RPMI7951 (cell line): ENCODE measurements at regions not wholly inside any gene's neighbourhood (a gene's known extent, or its start where the extent isn't known, plus 50 kb on each side); places are given as distances from the start of the nearest gene placed in this dataset.
"Not testable (repeated sequence)": the region's sequence is repeated elsewhere in the genome, so short reads cannot be mapped to it uniquely, and the experiment has no call there.

Experiments used
- DNase-seq: peaks from one replicate; pipeline ENCODE4 v3.0.0-alpha.2; 2012; ENCODE audit warnings: low read depth

DNA sequence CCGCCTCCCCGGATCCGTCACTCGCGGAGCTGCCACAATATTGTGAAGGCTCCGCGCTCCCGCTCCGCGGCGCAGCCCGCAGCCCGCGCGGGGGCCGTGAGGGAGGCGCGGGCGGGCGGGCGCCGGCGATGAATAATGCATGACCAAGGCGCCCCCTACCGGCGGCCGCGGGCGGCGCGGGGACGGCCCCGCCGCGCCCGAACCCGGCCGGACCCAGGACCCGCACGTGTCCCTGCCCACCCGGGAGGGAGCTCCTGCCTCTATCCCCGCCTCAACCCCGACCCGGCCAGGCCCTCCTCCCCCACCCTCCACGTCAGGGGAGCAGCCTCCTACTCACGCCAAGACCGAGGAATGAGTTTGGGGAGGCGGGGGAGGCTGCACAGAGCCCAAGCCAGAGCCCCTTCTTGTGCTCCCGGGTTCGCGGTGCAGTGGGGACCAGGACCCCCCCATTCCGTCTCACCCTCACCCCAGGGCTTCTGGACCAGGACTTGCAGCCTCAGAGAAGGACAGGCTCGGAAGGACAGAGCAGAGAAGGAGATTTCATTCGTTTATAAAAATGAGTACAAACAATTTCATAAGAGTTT lies 70.8 kb upstream of the CASZ1 start:
- peak; percentile 26 for DNase-seq

DNA sequence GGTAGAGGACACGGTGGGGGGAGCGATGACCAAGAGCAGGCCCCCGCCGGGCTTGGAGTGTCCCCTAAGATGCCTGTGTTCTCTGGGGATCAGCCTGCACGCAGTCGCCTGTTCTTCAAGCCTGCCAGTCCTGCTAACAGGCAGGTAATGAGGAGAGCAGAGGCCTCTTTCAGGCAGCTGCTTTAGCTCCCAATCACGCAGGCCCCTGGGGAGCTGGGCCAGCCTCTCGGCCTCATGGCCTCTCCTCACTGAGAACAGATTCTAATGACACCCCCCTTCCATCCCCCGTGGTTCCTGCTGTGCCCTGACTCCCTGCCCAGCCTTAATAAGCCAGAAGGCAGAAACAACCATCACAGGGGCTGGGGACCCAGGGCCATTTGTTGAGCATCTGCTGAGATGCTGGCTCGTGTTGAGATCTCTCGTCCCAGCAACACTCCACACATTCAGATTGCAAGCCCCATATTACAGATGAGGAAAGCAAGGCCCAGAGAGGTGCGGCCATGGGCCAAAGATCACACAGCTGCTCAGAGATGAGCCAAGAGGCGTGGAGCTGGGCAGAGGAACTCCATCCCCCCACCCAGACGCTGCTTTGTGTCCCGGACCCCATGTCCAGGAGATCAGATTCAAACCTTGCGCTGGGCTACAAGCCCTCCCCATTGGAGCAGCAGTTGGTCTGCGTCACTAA lies 71.6 kb upstream of the CASZ1 start:
- DNase-seq: no peak

DNA sequence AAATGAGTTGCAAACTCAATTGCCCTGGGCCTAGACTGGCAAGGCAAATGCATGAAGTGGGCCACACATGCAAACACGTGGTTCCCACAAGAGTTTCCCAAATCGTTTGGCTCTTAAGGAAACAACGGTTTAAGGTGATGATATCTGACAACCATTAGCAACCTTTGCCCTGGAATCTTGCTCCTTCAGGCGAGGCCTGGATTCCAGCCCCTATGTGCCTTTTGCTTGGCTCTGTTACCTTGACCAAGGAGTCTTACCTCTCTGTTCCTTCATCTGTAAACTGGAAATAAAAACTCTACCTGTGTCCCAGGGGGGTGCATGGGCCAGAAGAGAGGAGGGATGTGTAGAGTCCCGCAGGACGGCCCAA lies 72.1 kb upstream of the CASZ1 start:
- no peak for DNase-seq

GRCh38 chr1:10869933-10870332 lies 73.5 kb upstream of the CASZ1 start:
- DNase-seq: no peak

- no peak for DNase-seq
These were observed 74.1 kb upstream of the CASZ1 start for GRCh38 chr1:10870493-10871096.

- peak; percentile 39 for DNase-seq
These were observed 76.7 kb upstream of the CASZ1 start for GRCh38 chr1:10873189-10873588.

DNA sequence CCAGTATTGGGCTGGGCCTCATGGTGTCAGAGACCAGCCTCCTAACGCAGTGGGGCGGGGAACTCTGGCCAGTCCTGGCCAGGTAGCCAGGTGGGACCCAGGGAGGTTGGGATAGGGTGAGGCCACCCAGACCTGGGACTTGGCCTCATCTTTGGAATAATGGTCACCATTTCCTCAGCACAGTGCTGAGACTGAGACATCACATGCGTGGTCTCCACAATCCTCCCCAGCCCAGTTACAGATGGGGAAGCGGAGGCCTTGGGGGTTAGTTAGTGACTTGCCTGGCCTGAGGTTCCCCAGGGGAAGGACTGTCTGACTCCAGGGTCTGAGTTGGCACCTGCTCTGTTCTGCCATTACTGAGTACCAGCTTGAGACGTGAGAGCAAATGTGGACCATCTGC lies 77.9 kb upstream of the CASZ1 start:
- DNase-seq: no peak

GRCh38 chr1:10877894-10878293 lies 81.4 kb upstream of the CASZ1 start:
- no peak for DNase-seq

- DNase-seq: no peak
These were observed 82.0 kb upstream of the CASZ1 start for GRCh38 chr1:10878469-10878868.

DNA sequence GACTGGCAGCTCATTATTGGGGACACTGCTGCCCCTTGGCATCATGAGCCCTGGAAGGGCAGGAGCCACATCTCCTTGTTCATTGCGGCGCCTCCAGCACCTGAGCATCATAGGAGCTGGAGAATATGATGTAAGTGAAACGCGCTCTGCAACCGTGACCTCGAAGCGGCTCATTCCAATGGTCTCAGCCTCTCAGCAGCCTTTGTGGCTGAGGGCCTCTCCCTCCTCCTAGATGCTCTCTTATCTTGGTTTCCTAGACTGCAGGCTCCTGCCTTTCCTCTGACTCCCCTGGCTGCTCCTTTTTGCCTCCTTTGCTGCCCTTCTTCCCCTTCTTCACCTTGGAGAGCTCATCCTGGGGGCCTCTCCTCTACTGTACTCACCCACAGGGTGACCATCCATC lies 83.6 kb upstream of the CASZ1 start:
- DNase-seq: no peak

DNA sequence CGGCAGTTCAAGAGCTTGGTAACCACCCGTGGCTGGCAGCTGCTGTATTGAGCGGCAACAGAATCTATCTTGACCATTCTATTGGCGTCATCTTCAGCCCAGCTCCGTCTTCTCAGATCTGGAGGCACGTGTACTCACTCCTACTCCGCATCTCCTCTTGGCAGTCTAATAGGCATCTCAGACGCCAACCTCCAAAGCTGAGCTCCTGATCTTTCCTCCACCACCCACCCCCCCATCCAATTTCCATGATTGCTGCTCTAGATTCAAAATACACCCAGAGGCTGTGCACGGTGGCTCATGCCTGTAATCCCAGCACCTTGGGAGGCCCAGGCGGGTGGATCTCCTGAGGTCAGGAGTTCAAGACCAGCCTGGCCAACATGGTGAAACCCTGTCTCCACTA lies 84.6 kb upstream of the CASZ1 start:
- DNase-seq: no peak

GRCh38 chr1:10882069-10882468 lies 85.6 kb upstream of the CASZ1 start:
- DNase-seq: no peak

DNA sequence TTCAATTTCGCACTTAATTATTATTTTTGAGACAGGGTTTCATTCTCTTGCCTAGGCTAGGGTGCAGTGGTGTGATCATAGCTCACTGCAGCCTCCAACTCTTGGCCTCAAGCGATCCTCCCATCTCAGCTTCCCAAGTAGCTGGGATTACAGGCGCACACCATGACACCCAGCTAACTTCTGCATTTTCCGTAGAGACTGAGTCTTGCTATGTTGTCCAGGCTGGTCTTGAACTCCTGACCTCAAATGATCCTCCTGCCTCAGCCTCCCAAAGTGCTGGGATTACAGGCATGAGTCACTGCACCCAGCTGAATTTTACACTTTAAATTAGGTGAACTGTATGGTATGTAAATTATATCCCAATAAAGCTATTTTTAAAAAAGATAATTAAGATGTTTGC lies 90.6 kb upstream of the CASZ1 start:
- DNase-seq: not testable (repeated sequence)

DNA sequence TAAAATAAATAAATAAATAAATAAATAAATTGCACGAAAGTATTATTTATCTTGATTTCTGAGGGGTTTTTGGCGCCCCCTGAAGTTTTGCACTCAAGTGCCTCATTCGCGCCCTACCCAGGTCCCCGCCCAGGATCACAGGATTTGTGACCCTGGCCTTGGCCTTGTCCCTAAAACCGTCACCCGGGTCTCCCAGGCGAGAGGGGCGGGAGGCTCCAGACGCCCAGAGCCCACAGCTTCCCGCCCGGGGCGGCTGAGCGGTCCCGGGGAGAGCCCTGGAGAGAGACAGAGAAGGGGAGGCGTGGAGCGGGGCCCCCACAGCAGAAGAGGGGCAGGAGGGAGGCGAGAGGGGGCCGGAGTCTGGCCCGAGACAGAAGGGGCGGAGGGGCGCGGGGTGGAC lies 91.8 kb upstream of the CASZ1 start:
- no peak for DNase-seq

DNA sequence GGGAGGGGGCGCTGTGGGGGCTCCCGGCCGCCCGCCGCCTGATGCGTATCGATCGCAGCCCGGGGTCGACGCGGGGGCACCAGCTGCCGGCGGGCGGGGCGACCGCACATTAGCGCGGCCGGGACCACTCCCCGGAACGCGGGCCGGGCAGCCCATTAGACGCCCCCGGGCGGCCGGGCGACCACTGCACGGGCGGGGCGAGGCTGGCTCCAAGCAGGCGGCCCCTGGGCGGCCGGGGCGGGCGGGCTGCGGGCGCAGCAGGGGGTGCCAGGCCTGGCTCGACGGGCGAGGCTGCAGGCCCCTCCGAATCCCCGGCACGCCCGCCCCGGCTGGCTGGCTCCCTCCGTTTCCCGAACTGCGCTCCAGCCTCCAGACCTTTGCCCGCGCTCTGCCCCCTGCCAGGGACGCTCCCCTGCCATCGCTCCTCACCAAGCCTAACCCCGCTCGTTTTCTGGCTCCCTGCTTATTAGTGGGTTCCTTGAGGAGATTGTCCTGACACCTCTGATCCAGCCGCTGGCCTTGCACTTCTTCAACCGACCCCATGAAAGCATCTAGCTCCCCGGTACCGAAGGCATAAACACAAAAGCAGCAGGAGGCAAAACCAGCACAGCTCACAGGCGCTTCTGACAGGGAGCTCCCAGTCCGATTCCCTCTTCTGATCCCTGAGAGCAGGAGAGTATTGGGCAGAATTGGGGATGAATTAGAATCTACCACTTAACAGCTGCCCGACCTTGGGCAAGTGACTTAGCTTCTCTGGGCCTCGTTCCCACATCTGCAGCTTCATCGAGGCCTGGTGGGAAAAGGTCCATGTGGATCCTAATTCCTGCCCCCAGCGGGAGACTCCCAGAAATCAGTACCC lies 92.6 kb upstream of the CASZ1 start:
- no peak for DNase-seq

GRCh38 chr1:10889650-10890353 lies 93.4 kb upstream of the CASZ1 start:
- no peak for DNase-seq

DNA sequence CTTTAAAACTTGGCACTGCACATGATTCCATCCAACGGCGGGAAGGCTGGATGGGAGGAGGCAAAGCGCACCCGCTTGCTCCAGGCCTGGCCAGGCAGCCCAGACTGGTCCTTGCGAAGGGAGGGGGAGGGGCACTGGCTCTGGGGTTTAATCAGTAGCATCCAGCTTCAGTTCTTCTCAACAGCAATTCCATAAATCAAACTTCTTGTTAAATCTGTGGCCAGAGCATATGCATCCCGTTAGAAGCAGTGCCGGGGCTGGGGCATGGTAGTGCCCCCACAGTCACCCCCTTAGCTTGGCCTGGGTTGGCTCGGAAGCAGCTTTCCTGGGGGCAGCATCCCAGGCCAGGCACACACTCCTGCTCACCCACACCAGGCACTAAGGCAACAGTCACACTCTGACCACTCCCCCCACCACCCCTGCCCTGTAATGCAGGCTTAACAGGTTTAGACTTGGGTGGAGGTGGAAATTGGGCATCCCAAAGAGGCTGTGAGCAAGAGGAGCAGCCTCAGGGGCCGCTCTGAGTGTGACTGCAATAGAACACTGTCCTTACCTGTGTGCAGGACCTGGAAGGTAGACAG lies 94.1 kb upstream of the CASZ1 start:
- DNase-seq: no peak

DNA sequence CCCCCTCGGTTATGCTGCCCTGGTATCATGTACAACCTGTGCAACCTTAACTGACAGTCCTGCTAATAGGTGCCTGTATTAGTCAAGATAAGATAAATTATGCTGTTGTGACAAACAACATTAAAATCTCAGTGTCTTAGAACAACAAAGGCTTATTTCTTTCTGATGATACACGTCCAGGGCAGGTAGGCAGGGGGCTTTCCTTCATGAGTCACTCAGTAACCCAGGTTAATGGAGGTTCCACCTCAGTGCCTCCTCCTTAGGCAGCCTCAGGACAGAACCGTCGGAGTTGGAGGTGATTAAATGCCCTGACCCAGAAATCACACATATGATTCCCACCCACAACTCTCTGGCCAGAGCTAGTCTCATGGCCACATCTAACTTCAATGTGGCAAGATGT lies 94.6 kb upstream of the CASZ1 start:
- DNase-seq: no peak

DNA sequence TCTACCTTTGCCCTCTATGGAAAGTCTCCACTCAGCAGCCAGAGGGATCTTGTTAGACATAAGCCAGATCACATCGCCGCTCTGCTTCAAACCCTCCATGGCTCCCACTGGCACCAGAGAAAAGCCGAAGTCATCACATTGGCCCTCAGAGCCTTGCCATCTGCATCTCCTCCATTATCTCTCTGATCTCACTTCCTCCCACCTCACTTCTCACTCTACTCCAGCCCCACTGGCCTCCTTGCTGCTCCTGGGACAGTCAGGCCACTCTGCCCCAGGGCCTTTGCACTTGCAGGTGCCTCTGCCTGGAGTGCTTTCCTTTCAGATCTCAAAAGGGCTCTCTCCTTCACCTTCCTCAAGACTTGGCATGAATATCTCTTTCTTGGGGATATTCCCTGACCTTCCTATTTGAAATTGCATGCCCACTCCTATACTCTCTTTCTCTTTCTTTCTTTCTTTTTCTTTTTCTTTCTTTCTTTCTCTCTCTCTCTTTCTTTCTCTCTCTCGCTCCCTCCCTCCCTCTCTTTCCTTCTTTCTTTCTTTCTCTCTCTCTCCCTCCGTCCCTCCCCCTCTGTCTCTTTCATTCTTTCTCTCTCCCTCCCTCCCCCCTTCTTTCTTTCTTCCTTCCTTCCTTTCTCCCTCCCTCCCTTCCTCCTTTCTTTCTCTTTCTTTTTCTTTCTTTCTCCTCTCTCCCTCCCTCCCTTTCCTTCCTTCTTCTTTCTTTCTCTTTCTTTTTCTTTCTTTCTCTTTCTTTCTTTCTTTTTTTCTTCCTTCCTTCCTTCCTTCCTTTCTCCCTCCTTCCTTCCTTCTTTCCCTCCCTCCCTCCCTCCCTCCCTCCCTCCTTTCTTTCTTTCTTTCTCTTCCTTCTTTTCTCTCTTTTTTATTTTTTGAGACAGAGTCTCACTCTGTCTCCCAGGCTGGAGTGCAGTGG lies 96.0 kb upstream of the CASZ1 start:
- no peak for DNase-seq

GRCh38 chr1:10895621-10896020 lies 99.2 kb upstream of the CASZ1 start:
- no peak for DNase-seq

GRCh38 chr1:10896673-10897072 lies 100.2 kb upstream of the CASZ1 start:
- DNase-seq: no peak
